ENCODE measurements at regions not wholly inside any gene's neighbourhood (a gene's known extent, or its start where the extent isn't known, plus 50 kb on each side); places are given as distances from the start of the nearest gene placed in this dataset.

- TF ChIP-seq ZNF449 (CRISPR knock-in tag; IDR thresholded peaks at IDR 0.05) (no peak), HDAC2 (IDR thresholded peaks at IDR 0.05) (no peak), POLR2A (conservative IDR thresholded peaks at IDR 0.05) (no peak), CEBPB (tag; IDR thresholded peaks at IDR 0.05) (no peak)
These were observed 693.1 kb downstream of the RWDD3 start for GRCh38 chr1:95927061-95927460.
